Ovary (tissue), 3 donors: ENCODE measurements at regions not wholly inside any gene's neighbourhood (a gene's known extent, or its start where the extent isn't known, plus 50 kb on each side); places are given as distances from the start of the nearest gene placed in this dataset.

ENCODE experiments used
- POLR2A ChIP-seq: fragments of 450-650 bp; IDR thresholded peaks from one replicate; pipeline ENCODE4 v1.6.1; 2017; ENCODE audit warnings: antibody characterized with exemption, mild to moderate bottlenecking, moderate library complexity
- TF ChIP-seq, protein P1 (sequence below), 3 donors: fragments of 450-650 bp in 2 of 3; fragments of 200-600 bp in 1 of 3; IDR thresholded peaks; one replicate each; pipeline versions ENCODE4 v1.5.1 to v1.8.0; 2016 to 2022; ENCODE audit warnings: antibody characterized with exemption in 3 of 3, mild to moderate bottlenecking in 1 of 3
- donor health status: DM: no; HTN: no; CAD: no.

DNA sequence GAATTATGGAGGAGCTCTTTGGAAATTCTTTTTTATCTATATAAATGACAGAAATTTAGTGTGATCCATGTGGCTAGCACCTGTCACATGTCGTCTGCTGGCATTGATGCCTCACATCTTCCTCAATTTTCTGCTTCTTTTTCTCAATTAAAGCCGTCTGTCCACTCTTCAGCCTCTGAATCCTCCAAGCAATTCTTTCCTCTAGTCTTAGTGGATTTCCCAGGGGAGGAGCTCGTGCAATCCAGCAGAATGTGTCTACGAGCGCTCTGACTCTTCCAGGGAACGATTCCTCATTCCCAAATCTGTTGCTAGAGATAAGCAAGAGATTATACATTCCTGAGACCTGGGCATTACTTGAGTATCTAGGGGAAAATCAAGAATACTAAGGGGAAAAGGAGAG lies 176.6 kb downstream of the EMP1 start:
- TF ChIP-seq, protein P1, sequence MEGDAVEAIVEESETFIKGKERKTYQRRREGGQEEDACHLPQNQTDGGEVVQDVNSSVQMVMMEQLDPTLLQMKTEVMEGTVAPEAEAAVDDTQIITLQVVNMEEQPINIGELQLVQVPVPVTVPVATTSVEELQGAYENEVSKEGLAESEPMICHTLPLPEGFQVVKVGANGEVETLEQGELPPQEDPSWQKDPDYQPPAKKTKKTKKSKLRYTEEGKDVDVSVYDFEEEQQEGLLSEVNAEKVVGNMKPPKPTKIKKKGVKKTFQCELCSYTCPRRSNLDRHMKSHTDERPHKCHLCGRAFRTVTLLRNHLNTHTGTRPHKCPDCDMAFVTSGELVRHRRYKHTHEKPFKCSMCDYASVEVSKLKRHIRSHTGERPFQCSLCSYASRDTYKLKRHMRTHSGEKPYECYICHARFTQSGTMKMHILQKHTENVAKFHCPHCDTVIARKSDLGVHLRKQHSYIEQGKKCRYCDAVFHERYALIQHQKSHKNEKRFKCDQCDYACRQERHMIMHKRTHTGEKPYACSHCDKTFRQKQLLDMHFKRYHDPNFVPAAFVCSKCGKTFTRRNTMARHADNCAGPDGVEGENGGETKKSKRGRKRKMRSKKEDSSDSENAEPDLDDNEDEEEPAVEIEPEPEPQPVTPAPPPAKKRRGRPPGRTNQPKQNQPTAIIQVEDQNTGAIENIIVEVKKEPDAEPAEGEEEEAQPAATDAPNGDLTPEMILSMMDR (IDR thresholded peaks at IDR 0.05), result no peak
- no peak for TF ChIP-seq POLR2A
